Muscle of leg (tissue), 3 donors: ENCODE measurements at regions not wholly inside any gene's neighbourhood (a gene's known extent, or its start where the extent isn't known, plus 50 kb on each side); places are given as distances from the start of the nearest gene placed in this dataset.
"Not testable (repeated sequence)": the region's sequence is repeated elsewhere in the genome, so short reads cannot be mapped to it uniquely, and the experiment has no call there.

ENCODE experiments used
- DNase-seq: peaks from one replicate; pipeline ENCODE4 v3.0.0; 2013
- H3K27ac ChIP-seq: one replicate; pipeline ENCODE4 v1.5.1; 2013; ENCODE audit warnings: mild to moderate bottlenecking, low read length, control low read depth
- H3K27me3 ChIP-seq: one replicate; pipeline ENCODE4 v1.6.1; 2013; ENCODE audit warnings: low read length; ENCODE audit not compliant: control insufficient read depth, insufficient read depth
- H3K36me3 ChIP-seq: one replicate; pipeline ENCODE4 v1.6.1; 2013; ENCODE audit warnings: low read length; ENCODE audit not compliant: control insufficient read depth, insufficient read depth
- H3K4me1 ChIP-seq: one replicate; pipeline ENCODE4 v1.6.1; 2013; ENCODE audit warnings: low read length; ENCODE audit not compliant: control insufficient read depth, insufficient read depth
- H3K4me3 ChIP-seq: one replicate; pipeline ENCODE4 v1.5.1; 2013; ENCODE audit warnings: low read length, control low read depth
- H3K9me3 ChIP-seq: replicated peaks from 2 replicates; pipeline ENCODE4 v1.6.1; 2013; ENCODE audit warnings: low read depth, low read length; ENCODE audit not compliant: control insufficient read depth
- WGBS: methylation state at CpG from one replicate; pipeline ENCODE4 v1.1.5; 2013; ENCODE audit warnings: missing lambda C conversion rate; ENCODE audit not compliant: insufficient coverage; 5-methylcytosine and 5-hydroxymethylcytosine counted together

DNA sequence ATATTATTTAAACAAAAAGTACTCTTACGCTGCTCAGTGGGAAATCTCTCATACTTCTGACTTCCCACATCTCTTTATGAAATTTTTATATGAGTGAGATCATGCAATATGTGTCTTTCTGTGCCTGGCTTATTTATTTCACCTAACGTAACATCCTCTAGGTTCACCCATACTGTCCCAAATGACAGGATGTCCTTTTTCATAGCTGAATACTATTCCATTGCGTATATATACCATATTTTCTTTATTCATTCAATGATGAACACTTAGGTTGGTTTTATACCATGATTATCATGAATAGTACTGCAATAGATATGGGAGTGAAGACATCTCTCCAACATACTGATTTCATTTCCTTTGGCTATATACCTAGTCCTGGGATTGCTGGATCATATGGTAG lies 57.8 kb upstream of the TPP2 start:
- Histone ChIP-seq H3K9me3 (no peaks in the 10 kb centered on the region), H3K4me1 (no peaks in the 10 kb centered on the region), H3K36me3 (no peaks in the 10 kb centered on the region), H3K27ac (no peak overlapping the region), H3K4me3 (no peak overlapping the region), H3K27me3 (no peaks in the 10 kb centered on the region)
- no peak for DNase-seq
- WGBS = no CpG with 5 or more reads among the region's 3 CpGs

DNA sequence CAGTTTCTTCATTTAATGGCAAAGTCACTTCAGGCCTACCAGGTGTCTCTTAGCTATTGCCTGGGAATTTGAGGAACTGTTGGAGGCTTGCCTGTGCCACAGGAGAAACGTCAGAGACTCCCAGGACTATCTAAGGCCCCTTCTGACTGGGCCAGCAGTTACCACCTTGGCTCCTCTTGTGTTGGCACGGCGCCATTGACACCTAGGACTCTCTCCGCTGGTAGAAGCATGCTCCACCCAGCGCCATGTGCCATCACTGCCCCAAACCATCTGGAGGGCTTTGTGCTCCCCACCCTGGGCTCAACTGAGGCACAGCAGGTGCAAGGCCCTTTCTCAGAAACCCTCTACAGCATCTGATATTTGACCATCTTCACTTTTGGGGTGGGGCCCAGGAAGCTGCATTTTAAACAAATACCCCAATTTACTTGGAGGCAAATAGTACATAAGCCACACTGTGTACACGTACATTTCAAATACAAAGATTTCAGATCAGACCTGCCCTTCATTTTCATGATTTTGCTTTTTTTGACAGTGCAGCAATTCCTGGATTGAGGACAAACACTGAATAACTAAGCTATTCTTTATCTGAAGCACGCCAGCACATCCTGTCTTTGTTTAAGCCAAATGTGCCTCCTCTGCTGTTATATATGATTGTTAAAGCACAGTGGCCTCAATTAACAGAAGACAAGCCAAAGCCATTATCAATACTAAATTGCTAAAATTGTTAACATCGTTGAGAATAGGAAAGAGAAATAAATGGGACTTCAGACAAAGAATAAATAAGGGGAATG lies 59.9 kb upstream of the TPP2 start:
- Histone ChIP-seq H3K4me1 (no peaks in the 10 kb centered on the region), H3K4me3 (no peak overlapping the region), H3K27me3 (no peaks in the 10 kb centered on the region), H3K36me3 (no peaks in the 10 kb centered on the region), H3K9me3 (no peaks in the 10 kb centered on the region), H3K27ac (no peak overlapping the region)
- no peak for DNase-seq
- 70% methylated on average over 6 of the region's 8 CpGs for WGBS

DNA sequence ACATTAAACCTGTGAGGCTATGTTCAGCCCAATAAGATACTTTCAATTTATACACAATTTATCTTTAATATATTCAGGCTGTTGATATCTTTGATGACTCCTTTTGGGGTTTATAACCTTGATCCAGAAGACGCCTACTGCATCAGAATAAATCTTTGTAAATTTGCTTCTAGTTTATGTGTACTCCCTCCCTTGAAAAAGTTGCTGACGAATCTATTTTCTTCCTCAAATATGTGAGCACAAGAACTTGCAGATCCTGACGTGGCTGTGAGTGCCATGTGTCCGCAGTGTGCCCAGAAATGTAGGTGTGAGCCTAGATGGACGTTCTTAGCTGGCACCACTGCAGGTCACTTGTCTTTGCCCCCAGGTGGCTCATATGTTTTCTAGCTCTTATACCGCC lies 60.6 kb upstream of the TPP2 start:
- WGBS = 83% methylated on average over 4 of the region's 6 CpGs
- Histone ChIP-seq H3K4me1 (no peaks in the 10 kb centered on the region), H3K9me3 (no peaks in the 10 kb centered on the region), H3K4me3 (no peak overlapping the region), H3K36me3 (no peaks in the 10 kb centered on the region), H3K27me3 (no peaks in the 10 kb centered on the region), H3K27ac (no peak overlapping the region)
- DNase-seq = no peak

DNA sequence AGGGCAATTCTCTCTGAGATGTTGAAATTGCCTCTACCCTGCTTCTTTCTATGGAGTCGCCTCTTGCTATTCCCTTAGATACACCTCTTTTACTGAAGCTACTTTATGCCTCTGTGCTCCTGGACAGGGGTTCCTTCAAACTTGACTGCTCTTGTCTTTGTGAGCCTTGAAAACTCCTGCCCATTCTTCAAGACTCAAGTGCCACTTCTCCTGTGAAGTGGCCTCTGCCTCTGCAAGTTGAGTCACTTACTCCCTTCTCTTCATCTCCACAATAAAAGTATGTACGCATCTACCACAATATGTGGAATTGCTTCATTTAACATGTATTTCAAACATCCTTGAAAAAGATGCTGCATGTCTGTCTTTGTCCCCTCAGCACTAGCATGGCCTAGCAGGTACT lies 66.0 kb upstream of the TPP2 start:
- no peak for DNase-seq
- Histone ChIP-seq H3K36me3 (no peaks in the 10 kb centered on the region), H3K27ac (no peak overlapping the region), H3K4me1 (no peaks in the 10 kb centered on the region), H3K4me3 (no peak overlapping the region), H3K9me3 (no peaks in the 10 kb centered on the region), H3K27me3 (no peaks in the 10 kb centered on the region)
- WGBS = 91% methylated on average over 1 of the region's 2 CpGs

- H3K4me3 ChIP-seq, DNase-seq, H3K27ac ChIP-seq, H3K4me1 ChIP-seq, H3K36me3 ChIP-seq, H3K9me3 ChIP-seq, H3K27me3 ChIP-seq: not testable (repeated sequence)
- WGBS = 89% methylated on average over 5 of the region's 8 CpGs
Observed at GRCh38 chr13:102522251-102522650, 74.5 kb upstream of the TPP2 start.

DNA sequence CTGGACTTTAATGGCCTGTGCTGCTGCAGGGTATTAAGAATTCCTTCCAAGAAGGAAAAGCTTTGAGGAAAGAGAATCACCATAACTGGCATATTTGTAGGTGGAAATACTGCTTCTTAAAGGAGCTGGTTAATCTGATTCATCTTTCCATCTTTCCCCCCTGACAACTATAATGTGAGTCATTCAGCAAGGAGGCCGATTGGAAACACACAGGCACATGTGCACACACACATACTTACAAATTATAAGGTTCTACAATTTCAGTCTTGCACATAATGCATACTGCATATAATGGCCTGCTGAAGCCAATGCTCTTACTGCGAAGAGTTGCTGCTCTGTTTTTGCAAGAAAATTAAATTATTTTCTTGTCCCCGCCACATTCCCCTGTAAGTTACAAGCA lies 78.8 kb upstream of the TPP2 start:
- Histone ChIP-seq H3K4me3 (no peak overlapping the region), H3K27me3 (no peaks in the 10 kb centered on the region), H3K4me1 (no peaks in the 10 kb centered on the region), H3K9me3 (no peaks in the 10 kb centered on the region), H3K27ac (no peak overlapping the region), H3K36me3 (no peaks in the 10 kb centered on the region)
- 69% methylated on average over 2 of the region's 3 CpGs for WGBS
- peak; percentile 5 for DNase-seq

DNA sequence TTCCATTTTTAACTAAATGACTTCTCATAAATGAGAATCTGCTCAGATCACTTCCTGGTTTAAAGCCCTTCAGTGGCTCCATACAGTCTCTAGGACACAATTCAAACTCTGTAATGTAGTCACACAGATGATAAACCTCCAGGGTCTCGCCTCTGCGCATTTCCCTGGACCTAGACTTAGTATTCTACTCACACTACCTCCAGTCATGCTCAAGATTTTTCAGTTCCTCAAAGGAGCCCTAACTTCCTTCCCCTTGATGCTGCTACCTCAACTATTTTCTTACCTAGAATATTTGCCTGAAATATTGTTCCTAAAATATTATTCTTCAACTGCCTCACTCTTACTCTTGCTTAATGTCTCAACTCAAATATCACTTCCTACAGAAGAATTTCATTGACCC lies 86.7 kb upstream of the TPP2 start:
- no peaks in the 10 kb centered on the region for H3K36me3 ChIP-seq
- no peak overlapping the region for H3K27ac ChIP-seq
- H3K9me3 ChIP-seq = no peaks in the 10 kb centered on the region
- no peak for DNase-seq
- H3K27me3 ChIP-seq = no peaks in the 10 kb centered on the region
- no peaks in the 10 kb centered on the region for H3K4me1 ChIP-seq
- no peak overlapping the region for H3K4me3 ChIP-seq
- 85% methylated on average over 2 of the region's 2 CpGs for WGBS

DNA sequence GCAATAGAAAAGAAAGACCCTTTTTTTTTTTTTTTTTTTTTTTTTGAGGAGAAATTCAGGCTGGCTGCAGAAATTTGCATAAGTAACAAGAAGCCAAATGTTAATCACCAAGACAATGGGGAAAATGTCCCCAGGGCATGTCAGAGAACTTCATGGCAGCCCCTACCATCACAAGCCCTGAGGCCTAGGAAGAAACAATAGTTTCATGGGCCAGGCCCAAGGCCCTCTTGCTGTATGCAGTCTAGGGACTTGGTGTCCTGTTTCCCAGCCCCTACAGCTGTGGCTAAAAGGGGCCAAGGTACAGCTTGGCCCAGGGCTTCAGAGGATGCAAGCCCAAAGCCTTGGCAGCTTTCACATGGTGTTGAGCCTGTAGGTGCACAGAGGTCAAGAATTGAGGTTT lies 88.4 kb upstream of the TPP2 start:
- Histone ChIP-seq H3K27me3 (no peaks in the 10 kb centered on the region), H3K9me3 (no peaks in the 10 kb centered on the region), H3K4me3 (no peak overlapping the region), H3K36me3 (no peaks in the 10 kb centered on the region), H3K27ac (no peak overlapping the region), H3K4me1 (no peaks in the 10 kb centered on the region)
- no peak for DNase-seq

GRCh38 chr13:102504002-102504401 lies 92.8 kb upstream of the TPP2 start:
- H3K9me3 ChIP-seq = no peaks in the 10 kb centered on the region
- DNase-seq = no peak
- no peaks in the 10 kb centered on the region for H3K4me1 ChIP-seq
- no peak overlapping the region for H3K4me3 ChIP-seq
- H3K27me3 ChIP-seq = no peaks in the 10 kb centered on the region
- no peaks in the 10 kb centered on the region for H3K36me3 ChIP-seq
- H3K27ac ChIP-seq = no peak overlapping the region
- WGBS = 100% methylated on average over 2 of the region's 4 CpGs

DNA sequence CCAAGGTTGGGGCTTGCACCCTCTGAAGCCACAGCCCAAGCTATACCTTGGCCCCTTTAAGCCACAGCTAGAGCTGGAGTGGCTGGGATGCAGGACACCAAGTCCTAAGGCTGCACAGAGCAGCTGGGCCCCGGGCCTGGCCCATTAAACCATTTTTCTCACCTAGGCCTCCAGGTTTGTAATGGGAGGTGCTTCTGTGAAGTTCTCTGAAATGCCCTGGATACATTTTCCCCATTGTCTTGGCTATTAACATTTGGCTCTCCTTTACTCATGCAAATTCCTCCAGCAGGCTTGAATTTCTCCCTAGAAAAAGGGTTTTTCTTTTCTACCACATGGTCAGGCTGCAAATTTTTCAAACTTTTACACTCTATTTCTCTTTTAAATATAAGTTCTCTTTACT lies 93.8 kb upstream of the FGF14 start:
- H3K9me3 ChIP-seq = no peaks in the 10 kb centered on the region
- H3K4me3 ChIP-seq = no peak overlapping the region
- WGBS = no CpG with 5 or more reads among the region's 1 CpG
- no peaks in the 10 kb centered on the region for H3K36me3 ChIP-seq
- no peaks in the 10 kb centered on the region for H3K27me3 ChIP-seq
- no peak for DNase-seq
- H3K27ac ChIP-seq = no peak overlapping the region
- no peaks in the 10 kb centered on the region for H3K4me1 ChIP-seq

DNA sequence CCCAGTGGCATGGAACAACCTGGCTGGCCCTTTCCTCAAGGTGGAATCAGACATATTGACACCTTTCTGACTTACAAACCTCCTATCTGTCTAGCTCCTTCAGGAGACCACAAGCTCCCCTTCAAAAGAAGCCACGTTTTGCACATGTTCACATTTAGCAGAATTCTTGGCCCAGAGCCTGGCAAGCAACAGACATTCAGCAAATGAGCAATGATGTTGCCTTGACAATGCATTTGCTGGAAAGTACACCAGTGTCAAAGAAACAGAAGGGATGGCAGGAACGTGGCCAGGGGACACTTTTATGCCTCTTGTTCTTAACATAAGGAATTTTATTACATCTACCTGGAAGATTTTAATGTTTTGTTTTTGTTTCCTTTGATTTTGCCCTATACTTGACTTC lies 85.5 kb upstream of the FGF14 start:
- Histone ChIP-seq H3K36me3 (no peaks in the 10 kb centered on the region), H3K9me3 (no peaks in the 10 kb centered on the region), H3K27ac (no peak overlapping the region), H3K27me3 (no peaks in the 10 kb centered on the region), H3K4me1 (no peaks in the 10 kb centered on the region), H3K4me3 (no peak overlapping the region)
- DNase-seq = peak; percentile 15
- 33% methylated on average over 1 of the region's 2 CpGs for WGBS
